HG02970 (cell line): ENCODE measurements at regions not wholly inside any gene's neighbourhood (a gene's known extent, or its start where the extent isn't known, plus 50 kb on each side); places are given as distances from the start of the nearest gene placed in this dataset.

Source experiments
- ATAC-seq: cut with Tn5 transposase; IDR thresholded peaks from one replicate; pipeline ENCODE4 v1.9.1; 2021; ENCODE audit warnings: mild to moderate bottlenecking, moderate library complexity, moderate number of reproducible peaks; ENCODE audit not compliant: unreplicated experiment, low FRiP score

- no peak for ATAC-seq
Measured at GRCh38 chr4:124519196-124519595, 193.3 kb downstream of the ANKRD50 start.

- no peak for ATAC-seq
Measured at GRCh38 chr4:124523816-124524215, 188.7 kb downstream of the ANKRD50 start.

- ATAC-seq = no peak
Measured at GRCh38 chr4:124525524-124525923, 187.0 kb downstream of the ANKRD50 start.

GRCh38 chr4:124526331-124526730 lies 186.2 kb downstream of the ANKRD50 start:
- no peak for ATAC-seq

GRCh38 chr4:124526769-124527168 lies 185.8 kb downstream of the ANKRD50 start:
- ATAC-seq = no peak

GRCh38 chr4:124527364-124527763 lies 185.2 kb downstream of the ANKRD50 start:
- no peak for ATAC-seq

- ATAC-seq = no peak
Measured at GRCh38 chr4:124529131-124529530, 183.4 kb downstream of the ANKRD50 start.

GRCh38 chr4:124530464-124531077 lies 182.0 kb downstream of the ANKRD50 start:
- no peak for ATAC-seq

- no peak for ATAC-seq
Measured at GRCh38 chr4:124534131-124534530, 178.4 kb downstream of the ANKRD50 start.

GRCh38 chr4:124535003-124535402 lies 177.5 kb downstream of the ANKRD50 start:
- ATAC-seq = no peak

- no peak for ATAC-seq
Measured at GRCh38 chr4:124536946-124537345, 175.6 kb downstream of the ANKRD50 start.

- no peak for ATAC-seq
Measured at GRCh38 chr4:124537971-124538370, 174.6 kb downstream of the ANKRD50 start.

- ATAC-seq = no peak
Measured at GRCh38 chr4:124540014-124540413, 172.5 kb downstream of the ANKRD50 start.

- ATAC-seq = no peak
Measured at GRCh38 chr4:124541652-124542420, 170.7 kb downstream of the ANKRD50 start.

- ATAC-seq = no peak
Measured at GRCh38 chr4:124555959-124556358, 156.6 kb downstream of the ANKRD50 start.

- no peak for ATAC-seq
Measured at GRCh38 chr4:124564121-124564520, 148.4 kb downstream of the ANKRD50 start.

GRCh38 chr4:124565371-124565770 lies 147.2 kb downstream of the ANKRD50 start:
- no peak for ATAC-seq

- no peak for ATAC-seq
Measured at GRCh38 chr4:124566030-124566429, 146.5 kb downstream of the ANKRD50 start.

GRCh38 chr4:124573056-124573455 lies 139.5 kb downstream of the ANKRD50 start:
- ATAC-seq = no peak

- ATAC-seq = no peak
Measured at GRCh38 chr4:124579896-124580295, 132.6 kb downstream of the ANKRD50 start.

GRCh38 chr4:124583797-124584196 lies 128.7 kb downstream of the ANKRD50 start:
- no peak for ATAC-seq

- no peak for ATAC-seq
Measured at GRCh38 chr4:124589786-124590185, 122.7 kb downstream of the ANKRD50 start.
